Activated B cell treated with CpG ODN at 0.5 μM for 24 hours (primary cell): ENCODE measurements at regions not wholly inside any gene's neighbourhood (a gene's known extent, or its start where the extent isn't known, plus 50 kb on each side); places are given as distances from the start of the nearest gene placed in this dataset.

Experiments
- ATAC-seq: fragments of 200-7000 bp; cut with Tn5 transposase; one replicate; pipeline ENCODE4 v1.10.0; 2021; ENCODE audit warnings: low read depth, mild to moderate bottlenecking, moderate library complexity
- CTCF ChIA-PET: fragments of 350-600 bp; sonication (Branson Sonifier 250); formaldehyde crosslinking; loops from one replicate; lab custom pipeline; 2021; ENCODE audit warnings: antibody characterized with exemption; lab: Charles Lee
- POLR2A ChIA-PET: fragments of 350-600 bp; sonication (Branson Sonifier 250); formaldehyde crosslinking; loops from one replicate; lab custom pipeline; 2021; ENCODE audit warnings: antibody characterized with exemption; lab: Charles Lee
- DNase-seq: peaks from one replicate; pipeline ENCODE4 v3.0.0; 2022
- H3K27ac Mint-ChIP-seq: one replicate; pipeline ENCODE4 v1.8.0; 2020; ENCODE audit warnings: mixed read lengths
- H3K27me3 Mint-ChIP-seq: one replicate; pipeline ENCODE4 v1.8.0; 2021; ENCODE audit warnings: mixed read lengths
- H3K36me3 Mint-ChIP-seq: one replicate; pipeline ENCODE4 v1.8.0; 2021; ENCODE audit warnings: low read depth, mixed read lengths
- H3K4me1 Mint-ChIP-seq: one replicate; pipeline ENCODE4 v1.8.0; 2021; ENCODE audit warnings: mixed read lengths
- H3K4me3 Mint-ChIP-seq: one replicate; pipeline ENCODE4 v1.8.0; 2020; ENCODE audit warnings: mild to moderate bottlenecking, mixed read lengths
- H3K9me3 Mint-ChIP-seq: one replicate; pipeline ENCODE4 v1.8.0; 2020; ENCODE audit warnings: mixed read lengths
- CTCF ChIP-seq: fragments of 200-600 bp; IDR thresholded peaks from one replicate; pipeline ENCODE4 v1.8.0; 2022; ENCODE audit warnings: antibody characterized with exemption, mild to moderate bottlenecking
- intact Hi-C: fragments of 100-400 bp; cut with micrococcal nuclease; formaldehyde crosslinking; loops from one replicate; pipeline ENCODE4 v1.15.1; 2024

DNA sequence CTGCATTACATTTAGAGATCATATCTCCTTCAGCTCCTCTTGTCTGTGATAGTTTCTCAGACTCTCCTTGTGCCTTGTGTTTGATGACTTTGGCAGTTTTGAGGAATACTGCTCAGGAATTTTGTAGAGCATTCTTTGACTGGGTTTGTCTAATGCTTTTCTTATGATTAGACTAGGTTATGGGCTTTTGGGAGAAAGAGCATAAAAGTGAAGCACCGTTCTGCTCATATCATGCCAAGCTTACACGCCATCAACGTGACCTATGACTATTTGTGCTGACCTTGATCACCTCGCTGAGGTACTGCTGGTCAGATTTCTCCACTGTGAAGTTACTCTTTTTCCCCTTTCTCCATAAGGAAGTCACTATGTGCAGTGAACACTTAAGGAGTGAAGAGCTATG, 256.0 kb downstream of the LY86 start:
- intact Hi-C loops = loop anchor here (5.0 kb wide), 1 partner anchor 42 kb away; no protein-coding TSS in a partner anchor
- DNase-seq (no peak), ATAC-seq (no peak)
- Mint-ChIP-seq H3K27me3 (peaks cover 4% of the 10 kb centered on the region), H3K4me1 (peaks cover 11% of the 10 kb centered on the region), H3K9me3 (peaks cover 10% of the 10 kb centered on the region), H3K27ac (no peak overlapping the region), H3K4me3 (no peak overlapping the region), H3K36me3 (no peaks in the 10 kb centered on the region)
- no peak for TF ChIP-seq CTCF
- CTCF ChIA-PET = no interaction called here
- POLR2A ChIA-PET = no interaction called here

DNA sequence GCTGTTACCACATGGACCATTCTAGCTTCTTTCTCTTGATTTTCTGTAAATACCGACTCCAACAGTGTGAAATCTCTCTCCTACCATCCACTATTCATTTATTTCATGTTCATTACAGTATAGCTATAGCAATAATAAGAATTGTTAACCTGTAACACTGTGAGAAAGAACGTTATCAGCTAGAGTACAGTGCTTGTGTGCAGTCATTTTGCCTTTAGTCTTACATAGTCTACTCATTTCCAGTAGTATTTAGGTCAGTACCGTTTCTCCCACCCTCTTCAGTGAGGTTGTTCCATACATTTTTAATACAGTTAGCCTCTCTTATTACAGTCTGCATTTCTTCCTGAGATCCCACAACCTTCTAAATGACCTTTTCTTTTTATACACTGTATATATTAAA, 257.1 kb downstream of the LY86 start:
- Mint-ChIP-seq H3K4me3 (no peak overlapping the region), H3K27me3 (peaks cover 4% of the 10 kb centered on the region), H3K36me3 (no peaks in the 10 kb centered on the region), H3K9me3 (peaks cover 10% of the 10 kb centered on the region), H3K27ac (no peak overlapping the region), H3K4me1 (peaks cover 10% of the 10 kb centered on the region)
- intact Hi-C loops = no loop called here
- no peak for TF ChIP-seq CTCF
- DNase-seq (no peak), ATAC-seq (no peak)
- ChIA-PET CTCF (no interaction called here), POLR2A (interaction anchor here (1.2 kb wide), 1 partner anchor 11 kb away, joined by 3 read pairs; no protein-coding TSS in a partner anchor)

GRCh38 chr6:6847591-6847990, 259.1 kb downstream of the LY86 start:
- DNase-seq (no peak), ATAC-seq (no peak)
- Mint-ChIP-seq H3K36me3 (no peaks in the 10 kb centered on the region), H3K27me3 (no peaks in the 10 kb centered on the region), H3K9me3 (peaks cover 10% of the 10 kb centered on the region), H3K4me1 (no peaks in the 10 kb centered on the region), H3K27ac (no peak overlapping the region), H3K4me3 (no peak overlapping the region)
- ChIA-PET POLR2A (no interaction called here), CTCF (no interaction called here)
- no peak for TF ChIP-seq CTCF
- intact Hi-C loops = no loop called here

DNA sequence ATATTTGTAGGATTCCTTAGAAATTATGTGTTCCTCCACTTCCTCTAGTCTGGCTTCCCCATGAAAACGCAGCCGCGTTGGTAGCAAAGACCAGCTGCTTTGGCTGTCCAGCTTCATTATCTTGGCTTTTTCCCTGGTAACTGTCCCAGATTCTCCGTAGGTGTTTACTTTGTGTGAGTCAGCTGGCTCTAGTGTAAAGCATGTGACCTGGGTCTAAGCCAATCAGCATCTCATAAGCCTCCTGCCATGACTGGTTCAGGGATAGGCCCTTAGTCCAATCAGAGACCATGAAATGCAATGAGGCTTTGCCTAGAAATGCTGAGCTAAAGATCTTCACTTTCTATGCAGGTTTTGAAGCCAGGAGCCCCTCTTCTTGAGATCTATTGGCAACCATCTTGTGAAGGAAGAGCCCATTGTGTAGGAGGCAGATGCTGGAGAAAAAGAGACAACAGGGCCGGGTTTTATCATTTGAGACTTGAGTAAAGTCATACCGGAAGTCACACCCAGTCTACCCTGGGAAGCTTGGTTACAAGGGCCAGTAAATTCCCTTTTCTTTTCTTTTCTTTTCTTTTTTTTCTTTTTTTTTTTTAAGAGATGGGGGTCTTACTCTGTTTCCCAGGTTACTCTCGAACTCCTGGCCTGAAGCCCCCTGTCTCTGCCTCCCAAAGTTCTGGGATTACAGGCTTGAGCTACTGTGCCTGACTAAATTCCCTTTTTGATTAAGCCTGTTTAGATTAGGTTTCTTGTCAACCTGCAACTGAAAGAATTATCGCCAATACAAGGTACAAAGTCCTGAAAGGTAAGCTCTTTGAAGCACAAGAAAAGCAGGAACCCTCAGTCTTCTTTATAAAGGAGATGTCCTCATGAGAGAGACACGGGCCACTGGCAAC, 256.5 kb upstream of the RREB1 start:
- no peaks in the 10 kb centered on the region for H3K9me3 Mint-ChIP-seq
- H3K4me3 Mint-ChIP-seq = no peak overlapping the region
- no peaks in the 10 kb centered on the region for H3K36me3 Mint-ChIP-seq
- ChIA-PET CTCF (no interaction called here), POLR2A (interaction anchor here (0.7 kb wide), 1 partner anchor 22 kb away, joined by 4 read pairs; no protein-coding TSS in a partner anchor)
- ATAC-seq (no peak), DNase-seq (no peak)
- H3K27me3 Mint-ChIP-seq = no peaks in the 10 kb centered on the region
- H3K27ac Mint-ChIP-seq = no peak overlapping the region
- H3K4me1 Mint-ChIP-seq = peaks cover 6% of the 10 kb centered on the region
- no peak for TF ChIP-seq CTCF
- intact Hi-C loops = no loop called here

DNA sequence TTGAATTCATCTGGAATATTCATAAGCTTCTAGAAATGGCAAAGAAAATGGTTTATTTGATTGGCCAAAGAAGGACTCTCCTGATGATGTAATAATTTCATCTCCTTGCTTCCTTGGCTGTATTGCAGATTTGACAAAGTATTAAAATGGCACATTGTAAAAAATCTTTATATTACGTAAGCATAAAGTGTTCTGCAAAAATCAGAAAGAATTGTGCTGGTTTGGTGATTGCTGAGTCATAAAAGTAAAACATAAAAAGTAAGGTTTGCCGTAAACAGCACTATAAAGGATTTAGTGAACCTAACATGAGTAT, 255.9 kb upstream of the RREB1 start:
- Mint-ChIP-seq H3K4me1 (peaks cover 12% of the 10 kb centered on the region), H3K27me3 (no peaks in the 10 kb centered on the region), H3K27ac (no peak overlapping the region), H3K4me3 (no peak overlapping the region), H3K36me3 (no peaks in the 10 kb centered on the region), H3K9me3 (no peaks in the 10 kb centered on the region)
- ChIA-PET POLR2A (no interaction called here), CTCF (no interaction called here)
- TF ChIP-seq CTCF = no peak
- no peak for DNase-seq
- intact Hi-C loops = no loop called here
- no peak for ATAC-seq
